ENCODE measurements at regions not wholly inside any gene's neighbourhood (a gene's known extent, or its start where the extent isn't known, plus 50 kb on each side); places are given as distances from the start of the nearest gene placed in this dataset.

DNA sequence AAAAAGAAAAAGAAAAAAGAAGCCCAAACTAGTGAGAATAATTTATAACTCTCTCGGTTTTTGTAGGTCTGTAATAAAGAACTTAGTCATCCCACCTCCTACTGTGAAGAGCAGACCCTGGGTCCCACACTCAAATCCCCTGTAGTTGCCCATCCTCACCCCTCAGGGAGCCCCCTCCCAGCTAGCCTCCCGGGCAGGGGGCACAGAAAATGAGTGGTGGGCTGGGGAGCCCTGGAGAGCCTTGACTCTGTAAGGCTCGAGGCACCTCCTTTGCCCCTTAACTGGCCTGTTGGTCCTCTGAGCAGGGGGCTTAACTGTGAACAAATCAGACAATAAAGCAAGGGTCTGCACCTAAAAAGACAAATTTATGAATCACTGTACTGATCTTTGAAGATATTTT is 57.5 kb upstream of the PRKACB start:
- TF ChIP-seq, protein P1, sequence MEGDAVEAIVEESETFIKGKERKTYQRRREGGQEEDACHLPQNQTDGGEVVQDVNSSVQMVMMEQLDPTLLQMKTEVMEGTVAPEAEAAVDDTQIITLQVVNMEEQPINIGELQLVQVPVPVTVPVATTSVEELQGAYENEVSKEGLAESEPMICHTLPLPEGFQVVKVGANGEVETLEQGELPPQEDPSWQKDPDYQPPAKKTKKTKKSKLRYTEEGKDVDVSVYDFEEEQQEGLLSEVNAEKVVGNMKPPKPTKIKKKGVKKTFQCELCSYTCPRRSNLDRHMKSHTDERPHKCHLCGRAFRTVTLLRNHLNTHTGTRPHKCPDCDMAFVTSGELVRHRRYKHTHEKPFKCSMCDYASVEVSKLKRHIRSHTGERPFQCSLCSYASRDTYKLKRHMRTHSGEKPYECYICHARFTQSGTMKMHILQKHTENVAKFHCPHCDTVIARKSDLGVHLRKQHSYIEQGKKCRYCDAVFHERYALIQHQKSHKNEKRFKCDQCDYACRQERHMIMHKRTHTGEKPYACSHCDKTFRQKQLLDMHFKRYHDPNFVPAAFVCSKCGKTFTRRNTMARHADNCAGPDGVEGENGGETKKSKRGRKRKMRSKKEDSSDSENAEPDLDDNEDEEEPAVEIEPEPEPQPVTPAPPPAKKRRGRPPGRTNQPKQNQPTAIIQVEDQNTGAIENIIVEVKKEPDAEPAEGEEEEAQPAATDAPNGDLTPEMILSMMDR (optimal IDR thresholded peaks at IDR 0.05 in 1 of 3, IDR thresholded peaks at IDR 0.05 in 1 of 3, conservative IDR thresholded peaks at IDR 0.05 in 1 of 3; ENCODE audit: extremely low read depth in 1 of 3, insufficient read depth in 2 of 3, low read length in 3 of 3): no peak
- no peak for TF ChIP-seq EZH2 (IDR thresholded peaks at IDR 0.05; ENCODE audit: low read length)

All from keratinocyte (primary cell).